ENCODE measurements at regions not wholly inside any gene's neighbourhood (a gene's known extent, or its start where the extent isn't known, plus 50 kb on each side); places are given as distances from the start of the nearest gene placed in this dataset.

- intact Hi-C loops (cut with DNase I), result no loop called here
Observed at GRCh38 chr13:76020421-76020955, 384.4 kb downstream of the LMO7 start.

GRCh38 chr13:76019421-76020044 lies 383.4 kb downstream of the LMO7 start:
- intact Hi-C loops (cut with DNase I), result loop anchor here (10.0 kb wide), 2 partner anchors 115 to 455 kb away; no protein-coding TSS in a partner anchor
- DNase-seq (ENCODE audit: low spot score), result no peak

More at GRCh38 chr13:76020421-76020955, 384.4 kb downstream of the LMO7 start:
- no peak for DNase-seq (ENCODE audit: low spot score)

GRCh38 chr13:76017861-76018556 lies 381.9 kb downstream of the LMO7 start:
- intact Hi-C loops (cut with DNase I), result loop anchor here (2.0 to 10.0 kb wide), 3 partner anchors 113 to 457 kb away; no protein-coding TSS in a partner anchor
- DNase-seq (ENCODE audit: low spot score), result no peak

- DNase-seq (ENCODE audit: low spot score), result no peak
- intact Hi-C loops (cut with DNase I), result loop anchor here (2.0 to 10.0 kb wide), 3 partner anchors 112 to 458 kb away; no protein-coding TSS in a partner anchor
Observed at GRCh38 chr13:76016799-76017400, 380.8 kb downstream of the LMO7 start.

GRCh38 chr13:76014406-76015318 lies 378.5 kb downstream of the LMO7 start:
- no peak for DNase-seq (ENCODE audit: low spot score)
- intact Hi-C loops (cut with DNase I), result loop anchor here (10.0 kb wide), 2 partner anchors 110 to 460 kb away; no protein-coding TSS in a partner anchor

- DNase-seq (ENCODE audit: low spot score), result no peak
Observed at GRCh38 chr13:76012091-76012721, 376.1 kb downstream of the LMO7 start.

GRCh38 chr13:76009267-76009890 lies 373.2 kb downstream of the LMO7 start:
- intact Hi-C loops (cut with DNase I), result no loop called here
- no peak for DNase-seq (ENCODE audit: low spot score)

More at GRCh38 chr13:76012091-76012721, 376.1 kb downstream of the LMO7 start:
- intact Hi-C loops (cut with DNase I), result loop anchor here (10.0 kb wide), 2 partner anchors 107 to 463 kb away; no protein-coding TSS in a partner anchor

GRCh38 chr13:76004416-76004815 lies 368.3 kb downstream of the LMO7 start:
- DNase-seq (ENCODE audit: low spot score), result no peak
- intact Hi-C loops (cut with DNase I), result no loop called here

GRCh38 chr13:76000131-76000530 lies 364.0 kb downstream of the LMO7 start:
- no peak for DNase-seq (ENCODE audit: low spot score)
- intact Hi-C loops (cut with DNase I), result no loop called here

GRCh38 chr13:75996582-75996981 lies 360.5 kb downstream of the LMO7 start:
- intact Hi-C loops (cut with DNase I), result no loop called here

GRCh38 chr13:75995966-75996365 lies 359.8 kb downstream of the LMO7 start:
- no peak for DNase-seq (ENCODE audit: low spot score)
- intact Hi-C loops (cut with DNase I), result no loop called here

More at GRCh38 chr13:75996582-75996981, 360.5 kb downstream of the LMO7 start:
- DNase-seq (ENCODE audit: low spot score), result no peak

GRCh38 chr13:75993823-75994222 lies 357.7 kb downstream of the LMO7 start:
- intact Hi-C loops (cut with DNase I), result no loop called here
- no peak for DNase-seq (ENCODE audit: low spot score)

GRCh38 chr13:75993241-75993640 lies 357.1 kb downstream of the LMO7 start:
- intact Hi-C loops (cut with DNase I), result no loop called here
- no peak for DNase-seq (ENCODE audit: low spot score)

GRCh38 chr13:75986818-75987217 lies 350.7 kb downstream of the LMO7 start:
- no peak for DNase-seq (ENCODE audit: low spot score)
- intact Hi-C loops (cut with DNase I), result no loop called here

GRCh38 chr13:75985132-75985531 lies 349.0 kb downstream of the LMO7 start:
- no peak for DNase-seq (ENCODE audit: low spot score)
- intact Hi-C loops (cut with DNase I), result no loop called here

GRCh38 chr13:75978818-75979217 lies 342.7 kb downstream of the LMO7 start:
- intact Hi-C loops (cut with DNase I), result no loop called here
- DNase-seq (ENCODE audit: low spot score), result no peak

GRCh38 chr13:75968103-75968838 lies 332.1 kb downstream of the LMO7 start:
- DNase-seq (ENCODE audit: low spot score), result no peak

GRCh38 chr13:75963302-75963701 lies 327.2 kb downstream of the LMO7 start:
- intact Hi-C loops (cut with DNase I), result no loop called here
- DNase-seq (ENCODE audit: low spot score), result no peak

More at GRCh38 chr13:75968103-75968838, 332.1 kb downstream of the LMO7 start:
- intact Hi-C loops (cut with DNase I), result no loop called here

Data from cardiac septum (tissue), 1 donor.